PFSK-1 (cell line): ENCODE measurements at regions not wholly inside any gene's neighbourhood (a gene's known extent, or its start where the extent isn't known, plus 50 kb on each side); places are given as distances from the start of the nearest gene placed in this dataset.

Experiments
- FOXP2 ChIP-seq: optimal IDR thresholded peaks from 2 replicates; pipeline ENCODE3; 2011; ENCODE audit warnings: borderline replicate concordance, control low read depth, inconsistent platforms; ENCODE audit not compliant: insufficient read depth; ENCODE audit errors: extremely low read length, extremely low read depth
- POLR2AphosphoS5 ChIP-seq: IDR thresholded peaks from 2 replicates; pipeline ENCODE4 v1.6.1; 2012; ENCODE audit warnings: low read depth, mild to moderate bottlenecking, control low read depth, low read length, moderate library complexity
- SIN3A ChIP-seq: IDR thresholded peaks from 2 replicates; pipeline ENCODE4 v1.6.1; 2012; ENCODE audit warnings: mild to moderate bottlenecking, low read length, moderate library complexity, borderline replicate concordance; ENCODE audit not compliant: insufficient read depth
- TAF1 ChIP-seq: IDR thresholded peaks from 2 replicates; pipeline ENCODE4 v1.6.1; 2012; ENCODE audit warnings: low read length, control low read depth, borderline replicate concordance; ENCODE audit not compliant: insufficient read depth
- TF ChIP-seq, protein P1 (sequence below), 2 experiments: IDR thresholded peaks; 2 replicates each; pipeline versions ENCODE4 v1.6.1 to v1.8.0; 2011 to 2012; ENCODE audit warnings: low read depth in 2 of 2, low read length in 2 of 2, control low read depth in 1 of 2, inconsistent platforms in 1 of 2, mild to moderate bottlenecking in 1 of 2, moderate library complexity in 1 of 2; ENCODE audit not compliant: insufficient read depth in 1 of 2

DNA sequence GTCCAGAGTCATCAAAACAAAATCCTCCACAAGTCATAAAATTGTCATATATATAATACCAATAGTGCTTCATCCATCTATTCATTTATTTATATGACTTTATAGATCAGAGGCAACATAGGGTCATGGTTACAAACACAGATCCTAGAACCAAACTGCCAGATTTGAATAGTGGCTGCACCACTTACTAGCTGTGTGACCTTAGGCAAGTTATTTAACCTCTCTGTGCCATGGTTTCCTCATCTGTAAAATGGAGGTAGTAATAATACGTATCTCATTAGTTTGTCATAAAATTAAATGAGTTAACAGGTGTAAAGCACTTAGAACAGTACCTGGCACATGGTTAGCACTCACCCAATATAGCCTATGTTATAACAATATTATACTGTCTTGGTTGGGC is 58.9 kb upstream of the BZW1 start:
- no peak for TF ChIP-seq TAF1
- TF ChIP-seq, protein P1, sequence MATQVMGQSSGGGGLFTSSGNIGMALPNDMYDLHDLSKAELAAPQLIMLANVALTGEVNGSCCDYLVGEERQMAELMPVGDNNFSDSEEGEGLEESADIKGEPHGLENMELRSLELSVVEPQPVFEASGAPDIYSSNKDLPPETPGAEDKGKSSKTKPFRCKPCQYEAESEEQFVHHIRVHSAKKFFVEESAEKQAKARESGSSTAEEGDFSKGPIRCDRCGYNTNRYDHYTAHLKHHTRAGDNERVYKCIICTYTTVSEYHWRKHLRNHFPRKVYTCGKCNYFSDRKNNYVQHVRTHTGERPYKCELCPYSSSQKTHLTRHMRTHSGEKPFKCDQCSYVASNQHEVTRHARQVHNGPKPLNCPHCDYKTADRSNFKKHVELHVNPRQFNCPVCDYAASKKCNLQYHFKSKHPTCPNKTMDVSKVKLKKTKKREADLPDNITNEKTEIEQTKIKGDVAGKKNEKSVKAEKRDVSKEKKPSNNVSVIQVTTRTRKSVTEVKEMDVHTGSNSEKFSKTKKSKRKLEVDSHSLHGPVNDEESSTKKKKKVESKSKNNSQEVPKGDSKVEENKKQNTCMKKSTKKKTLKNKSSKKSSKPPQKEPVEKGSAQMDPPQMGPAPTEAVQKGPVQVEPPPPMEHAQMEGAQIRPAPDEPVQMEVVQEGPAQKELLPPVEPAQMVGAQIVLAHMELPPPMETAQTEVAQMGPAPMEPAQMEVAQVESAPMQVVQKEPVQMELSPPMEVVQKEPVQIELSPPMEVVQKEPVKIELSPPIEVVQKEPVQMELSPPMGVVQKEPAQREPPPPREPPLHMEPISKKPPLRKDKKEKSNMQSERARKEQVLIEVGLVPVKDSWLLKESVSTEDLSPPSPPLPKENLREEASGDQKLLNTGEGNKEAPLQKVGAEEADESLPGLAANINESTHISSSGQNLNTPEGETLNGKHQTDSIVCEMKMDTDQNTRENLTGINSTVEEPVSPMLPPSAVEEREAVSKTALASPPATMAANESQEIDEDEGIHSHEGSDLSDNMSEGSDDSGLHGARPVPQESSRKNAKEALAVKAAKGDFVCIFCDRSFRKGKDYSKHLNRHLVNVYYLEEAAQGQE (IDR thresholded peaks at IDR 0.05; ENCODE audit: insufficient read depth in 1 of 2, low read depth in 2 of 2, low read length in 2 of 2): no peak
- no peak for TF ChIP-seq POLR2AphosphoS5
- TF ChIP-seq SIN3A: no peak
- no peak for TF ChIP-seq FOXP2
